IPS DF 19.7 (cell line): ENCODE measurements at regions not wholly inside any gene's neighbourhood (a gene's known extent, or its start where the extent isn't known, plus 50 kb on each side); places are given as distances from the start of the nearest gene placed in this dataset.
"Not testable (repeated sequence)": the region's sequence is repeated elsewhere in the genome, so short reads cannot be mapped to it uniquely, and the experiment has no call there.

Experiments
- DNase-seq: peaks from one replicate; pipeline ENCODE4 v3.0.0-alpha.2; 2013; ENCODE audit warnings: low read depth, low spot score

DNA sequence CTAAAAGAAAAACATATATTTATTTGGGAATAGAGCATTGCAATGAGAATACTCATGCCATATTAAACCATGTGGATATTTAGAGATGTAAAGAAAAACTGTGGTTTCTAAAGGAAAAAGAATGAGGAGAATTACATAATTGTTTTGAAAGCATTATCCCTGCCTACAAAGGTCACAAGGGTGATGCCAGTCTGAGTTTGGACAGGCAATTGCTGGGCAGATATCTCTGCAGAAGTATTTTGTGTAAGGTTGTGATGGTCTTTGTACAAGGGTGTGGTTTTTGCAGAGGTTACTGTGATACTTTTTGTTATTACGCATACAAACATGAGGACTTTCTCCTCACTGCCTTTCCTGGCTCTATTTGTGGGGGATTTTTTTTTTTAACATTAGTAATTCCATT lies 2022.9 kb upstream of the CDH6 start:
- DNase-seq = no peak

DNA sequence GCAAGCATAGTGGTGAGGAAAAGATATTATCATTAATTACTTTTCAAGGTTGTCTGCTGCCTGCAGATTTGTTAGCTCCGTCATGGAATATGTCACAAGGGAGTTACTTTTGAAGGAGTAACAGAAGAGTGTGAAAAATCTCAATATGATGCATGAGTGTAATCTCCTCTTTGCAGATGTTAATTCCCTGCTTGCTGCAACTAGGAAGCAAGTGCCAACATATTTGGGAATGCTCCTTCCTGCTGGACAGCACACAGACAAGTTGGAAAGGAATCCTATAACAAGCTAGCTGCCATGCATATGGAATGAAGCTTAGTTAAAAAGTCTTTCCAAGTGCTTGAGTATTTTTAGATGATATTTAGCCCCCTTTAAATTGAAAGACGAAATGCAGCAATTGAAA lies 2023.6 kb upstream of the CDH6 start:
- DNase-seq = no peak

DNA sequence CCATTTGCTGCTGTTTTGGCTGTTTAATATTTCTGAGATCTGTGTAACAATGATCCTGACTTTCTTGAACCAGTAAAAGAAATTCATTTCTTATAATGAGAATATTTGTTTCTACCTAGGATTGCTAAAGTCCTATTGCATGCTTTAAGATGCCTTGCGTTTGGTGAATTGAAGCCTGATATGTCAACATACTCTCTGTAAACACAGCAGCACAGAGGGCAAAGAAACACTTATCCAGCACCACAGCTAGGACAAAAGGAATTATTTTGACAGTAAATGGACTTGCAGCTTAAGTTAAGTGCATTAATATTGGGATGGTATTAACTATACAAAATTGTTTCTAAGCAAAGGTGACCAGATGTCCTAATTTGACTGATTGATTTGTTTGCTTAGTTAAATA lies 2031.2 kb upstream of the CDH6 start:
- no peak for DNase-seq

DNA sequence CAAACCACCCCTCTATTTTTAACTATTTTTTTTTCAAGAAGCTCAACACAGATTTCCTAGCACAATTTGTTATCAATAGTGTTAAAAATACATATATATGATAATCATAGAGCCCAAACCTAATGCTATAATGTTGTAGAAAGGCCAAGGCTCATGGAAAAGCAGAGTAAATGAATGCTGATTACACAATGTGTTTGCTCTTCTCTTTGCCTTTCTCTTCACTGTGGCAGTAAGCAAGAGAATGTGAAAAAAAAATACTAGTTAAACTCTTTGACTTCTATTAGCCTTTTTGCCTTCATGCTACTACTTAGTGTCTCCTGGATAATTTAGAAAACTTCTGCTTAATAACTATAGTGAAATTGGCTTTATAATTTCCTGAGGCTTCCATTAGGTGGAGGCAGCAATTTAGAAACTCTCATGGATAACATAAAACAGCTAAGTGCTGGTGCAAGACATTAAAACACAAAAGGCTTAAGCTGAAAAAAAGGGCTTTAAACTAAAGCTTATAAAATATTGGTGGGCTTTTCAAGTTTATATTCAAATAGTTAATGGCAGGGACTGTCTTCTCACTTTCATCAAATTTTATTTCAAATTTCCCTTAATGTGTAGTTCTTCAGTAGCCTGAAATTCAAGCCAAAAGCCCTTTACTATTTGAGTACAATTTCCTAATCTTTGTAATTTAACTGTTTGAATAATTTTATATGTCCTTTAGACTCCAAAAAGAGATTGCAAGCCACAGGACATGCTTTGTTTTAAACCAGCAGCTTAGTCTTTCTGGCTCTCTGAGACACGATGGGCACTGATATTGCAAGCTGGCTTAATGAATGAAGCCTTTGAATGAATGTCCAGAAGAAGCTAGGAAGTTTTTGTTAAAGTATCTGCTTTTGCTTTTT lies 2031.8 kb upstream of the CDH6 start:
- no peak for DNase-seq

DNA sequence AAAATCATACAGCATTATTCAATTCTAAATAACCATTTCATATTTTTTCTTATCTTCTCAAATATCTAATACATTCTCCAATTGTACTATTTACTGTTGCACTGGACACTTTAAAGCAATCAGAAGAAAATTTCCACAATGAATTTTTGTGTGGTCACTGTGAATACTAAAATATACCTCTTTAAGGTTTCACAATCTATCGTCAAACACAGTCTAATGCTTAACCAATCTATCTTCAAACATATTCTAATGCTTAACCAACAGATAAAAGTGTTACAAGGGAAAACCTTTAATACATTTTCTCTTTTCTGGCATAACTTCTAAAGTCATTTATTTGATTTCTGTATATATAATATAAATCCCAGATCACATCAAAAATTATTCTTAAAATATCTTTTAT lies 2035.5 kb upstream of the CDH6 start:
- no peak for DNase-seq

DNA sequence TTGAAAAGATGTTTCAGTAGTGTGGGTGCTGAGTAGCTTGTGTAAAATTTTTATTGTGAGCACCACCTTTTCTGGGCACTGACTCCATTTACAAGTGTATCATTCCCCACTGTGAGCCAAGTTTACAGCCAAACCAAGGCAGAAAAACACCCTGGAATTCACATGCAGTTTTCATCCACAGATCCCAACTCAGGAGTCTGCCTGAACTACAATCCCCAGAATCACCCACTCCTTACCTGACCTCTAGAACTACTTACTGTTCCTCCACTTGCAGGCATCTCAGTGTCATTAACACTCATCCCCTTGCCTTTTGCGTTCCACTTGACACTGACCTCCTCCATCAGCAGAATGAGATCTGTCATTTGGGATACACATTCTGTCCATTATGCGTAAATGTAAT lies 2042.6 kb upstream of the CDH6 start:
- peak; percentile 48 for DNase-seq

DNA sequence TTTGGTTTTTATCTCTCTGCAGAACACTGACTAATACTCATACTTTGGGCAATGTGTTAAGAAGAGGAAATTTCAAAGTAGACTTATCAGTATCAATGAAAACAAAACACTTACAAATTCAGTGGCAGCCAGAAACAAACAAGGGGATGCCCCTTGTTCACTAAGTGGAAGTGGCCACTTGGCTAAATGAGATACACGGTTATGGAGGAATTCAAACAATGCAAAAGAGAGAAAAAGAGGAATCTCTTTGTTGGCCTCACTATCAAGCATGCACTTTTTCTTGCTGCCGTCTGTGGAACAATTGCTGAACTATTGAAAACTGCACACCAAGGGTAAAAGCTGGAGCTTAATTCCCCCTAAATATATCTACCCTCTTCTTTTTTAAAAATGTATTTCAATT lies 2044.9 kb upstream of the CDH6 start:
- DNase-seq = no peak

DNA sequence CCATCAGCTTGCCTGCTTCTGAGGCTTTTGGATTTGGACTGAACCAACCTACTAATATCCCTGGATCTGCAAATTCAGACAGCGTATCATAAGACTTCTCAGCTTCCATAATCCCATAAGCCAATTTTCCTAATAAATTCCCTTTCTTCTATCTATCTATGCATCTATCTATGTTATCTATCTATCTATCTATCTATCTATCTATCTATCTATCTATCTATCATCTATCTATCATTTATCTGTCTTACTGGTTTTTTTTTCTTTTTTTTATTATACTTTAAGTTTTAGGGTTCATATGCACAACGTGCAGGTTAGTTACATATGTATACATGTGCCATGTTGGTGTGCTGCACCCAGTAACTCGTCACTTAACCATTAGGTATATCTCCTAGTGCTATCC lies 2045.4 kb upstream of the CDH6 start:
- no peak for DNase-seq

DNA sequence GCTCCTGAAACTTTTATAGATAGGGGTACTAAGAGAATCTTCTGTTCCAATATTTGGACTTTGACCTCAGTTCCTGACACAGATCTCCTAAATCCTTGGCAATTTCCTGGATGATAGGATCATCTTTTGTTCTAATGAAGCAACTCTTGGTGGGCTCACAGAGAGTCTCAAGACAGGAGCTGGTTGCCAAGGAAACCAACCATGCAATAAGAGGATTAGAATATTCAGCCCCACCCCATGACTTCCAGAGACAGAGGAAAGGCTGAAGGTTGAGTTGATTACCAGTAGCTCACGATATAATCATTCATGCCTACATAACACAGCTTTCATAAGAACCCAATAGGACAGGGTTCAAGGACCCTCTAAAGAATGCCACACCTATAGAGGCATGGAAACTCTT lies 2050.2 kb upstream of the CDH6 start:
- no peak for DNase-seq

DNA sequence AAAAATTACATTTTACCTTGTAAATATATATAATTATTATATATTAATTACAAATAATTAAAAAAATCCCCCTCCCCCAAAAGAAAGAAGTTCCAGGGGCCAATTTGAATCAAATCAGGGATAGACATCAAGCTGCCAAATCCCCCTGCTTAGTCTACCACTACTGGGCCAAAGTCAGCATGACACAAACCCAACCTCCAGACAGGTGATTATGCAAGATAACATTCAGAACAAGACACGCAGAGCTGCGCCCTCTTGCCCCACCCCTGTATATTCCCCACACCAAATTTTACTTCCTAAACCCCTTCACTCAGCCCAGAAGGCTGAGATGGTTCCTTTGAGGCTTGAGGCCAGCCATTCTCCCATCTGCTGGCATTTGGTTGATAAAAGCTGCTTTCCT lies 2059.1 kb upstream of the CDH6 start:
- no peak for DNase-seq

DNA sequence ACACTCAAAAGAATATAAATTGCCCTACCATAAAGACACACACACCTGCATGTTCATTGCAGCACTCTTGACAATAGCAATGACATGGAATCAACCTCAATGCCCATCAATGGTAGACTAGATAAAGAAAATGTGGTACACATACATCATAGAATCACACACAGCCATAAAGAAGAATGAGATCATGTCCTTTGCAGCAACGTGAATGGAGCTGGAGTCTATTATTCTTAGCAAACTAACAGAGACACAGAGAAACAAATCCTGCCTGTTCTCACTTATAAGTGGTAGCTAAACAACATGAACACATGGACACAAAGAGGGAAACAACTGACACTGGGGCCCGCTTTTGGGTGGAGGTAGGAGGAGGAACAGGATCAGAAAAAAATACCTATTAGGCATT lies 2062.2 kb upstream of the CDH6 start:
- no peak for DNase-seq

DNA sequence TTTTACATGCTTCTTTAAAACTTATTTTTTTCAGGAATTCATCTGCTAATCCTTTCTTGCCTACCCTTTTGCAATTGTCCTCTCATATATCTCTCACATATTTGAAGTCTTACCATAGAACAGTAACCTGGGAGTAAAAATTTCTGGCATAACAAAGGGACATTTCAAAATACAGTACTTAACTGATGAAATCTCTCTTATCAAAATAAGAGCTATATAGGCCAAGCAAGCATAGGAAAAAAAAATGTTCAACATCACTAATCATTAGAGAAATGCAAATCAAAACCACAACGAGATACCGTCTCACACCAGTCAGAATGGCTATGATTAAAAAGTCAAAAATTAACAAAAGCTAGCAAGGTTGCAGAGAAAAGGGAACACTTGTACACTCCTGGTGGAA lies 2062.7 kb upstream of the CDH6 start:
- DNase-seq = no peak

DNA sequence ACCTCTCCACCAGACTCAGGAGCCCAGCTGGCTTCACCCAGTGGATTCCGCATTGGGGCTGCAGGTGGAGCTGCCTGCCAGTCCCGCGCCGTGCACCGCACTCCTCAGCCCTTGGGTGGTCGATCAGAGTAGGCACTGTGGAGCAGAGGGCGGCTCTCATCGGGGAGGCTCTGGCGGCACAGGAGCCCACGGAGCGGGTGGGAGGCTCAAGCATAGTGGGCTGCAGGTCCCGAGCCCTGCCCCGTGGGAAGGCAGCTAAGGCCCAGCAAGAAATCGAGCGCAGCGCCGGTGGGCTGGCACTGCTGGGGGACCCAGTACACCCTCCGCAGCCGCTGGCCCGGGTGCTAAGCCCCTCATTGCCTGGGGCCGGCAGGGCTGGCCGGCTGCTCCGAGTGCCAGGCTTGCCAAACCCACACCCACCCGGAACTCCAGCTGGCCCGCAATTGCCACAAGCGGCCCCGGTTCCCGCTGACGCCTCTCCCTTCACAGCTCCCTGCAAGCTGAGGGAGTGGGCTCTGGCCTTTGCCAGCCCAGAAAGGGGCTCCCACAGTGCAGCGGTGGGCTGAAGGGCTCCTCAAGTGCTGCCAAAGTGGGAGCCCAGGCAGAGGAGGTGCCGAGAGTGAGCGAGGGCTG lies 2065.8 kb upstream of the CDH6 start:
- DNase-seq = not testable (repeated sequence)

DNA sequence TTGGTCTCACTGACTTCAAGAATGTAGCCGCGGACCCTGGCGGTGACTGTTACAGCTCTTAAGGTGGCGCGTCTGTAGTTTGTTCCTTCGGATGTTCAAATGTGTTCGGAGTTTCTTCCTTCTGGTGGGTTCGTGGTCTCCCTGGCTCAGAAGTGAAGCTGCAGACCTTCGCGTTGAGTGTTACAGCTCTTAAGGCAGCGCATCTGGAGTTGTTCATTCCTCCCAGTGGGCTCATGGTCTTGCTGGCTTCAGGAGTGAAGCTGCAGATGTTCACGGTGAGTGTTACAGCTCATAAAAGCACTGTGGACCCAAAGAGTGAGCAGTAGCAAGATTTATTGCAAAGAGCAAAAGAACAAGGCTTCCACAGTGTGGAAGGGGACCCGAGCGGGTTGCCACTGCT lies 2067.0 kb upstream of the CDH6 start:
- not testable (repeated sequence) for DNase-seq

DNA sequence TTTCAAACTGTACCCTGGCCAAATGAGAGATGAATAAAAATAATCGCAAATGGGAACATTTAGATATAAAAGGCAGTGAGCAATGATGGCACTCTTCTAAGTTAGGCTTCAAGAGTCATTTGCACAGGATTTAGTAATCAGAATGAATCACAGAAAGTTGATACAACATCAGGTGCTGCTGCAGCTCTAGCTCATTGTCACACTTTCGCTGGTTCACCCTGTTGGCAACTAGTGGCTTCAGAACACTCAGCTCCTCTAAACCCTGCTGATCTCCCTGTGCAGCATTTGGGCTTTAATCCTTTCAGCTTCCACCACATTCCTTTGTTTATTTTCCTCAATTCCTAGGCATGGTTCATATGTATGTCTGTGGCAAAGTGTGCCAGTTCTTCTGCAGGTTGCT lies 2071.2 kb upstream of the CDH6 start:
- no peak for DNase-seq

DNA sequence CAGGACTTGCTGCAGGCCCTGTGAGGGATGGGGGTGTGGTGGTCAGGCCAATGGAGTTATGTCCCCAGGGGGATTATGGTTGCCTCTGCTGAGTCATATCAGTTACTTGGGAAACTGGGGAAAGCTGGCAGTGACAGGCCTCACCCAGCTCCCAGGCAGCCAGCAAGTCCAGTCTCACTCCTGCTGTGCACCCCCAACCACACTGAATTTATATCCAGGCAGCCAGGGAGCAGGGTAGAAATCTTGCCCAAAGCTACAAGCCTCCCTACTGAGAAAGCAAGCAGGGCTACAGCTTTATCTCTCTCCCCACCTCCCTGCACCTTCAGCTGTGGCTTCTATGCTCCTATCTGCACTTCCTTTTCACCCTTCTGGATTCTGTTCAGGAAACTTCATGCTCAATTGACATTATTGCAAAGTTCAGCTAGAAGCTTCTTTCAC lies 2076.0 kb upstream of the CDH9 start:
- no peak for DNase-seq

DNA sequence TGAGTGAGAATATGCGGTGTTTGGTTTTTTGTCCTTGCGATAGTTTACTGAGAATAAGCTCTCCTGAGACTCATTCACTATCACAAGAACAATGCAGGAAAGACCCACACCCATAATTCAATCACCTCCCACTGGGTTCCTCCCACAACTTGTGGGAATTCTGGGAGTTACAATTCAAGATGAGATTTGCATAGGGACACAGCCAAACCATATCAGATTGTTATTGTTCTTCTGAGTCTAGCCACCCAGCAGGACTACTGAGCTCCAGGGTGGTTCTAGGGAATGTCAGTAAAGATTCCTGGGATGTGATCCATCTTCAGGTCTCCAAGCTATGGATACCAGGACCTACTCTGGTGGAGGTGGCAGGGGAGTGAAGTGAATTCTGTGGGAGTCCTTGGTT lies 2075.1 kb upstream of the CDH9 start:
- no peak for DNase-seq

DNA sequence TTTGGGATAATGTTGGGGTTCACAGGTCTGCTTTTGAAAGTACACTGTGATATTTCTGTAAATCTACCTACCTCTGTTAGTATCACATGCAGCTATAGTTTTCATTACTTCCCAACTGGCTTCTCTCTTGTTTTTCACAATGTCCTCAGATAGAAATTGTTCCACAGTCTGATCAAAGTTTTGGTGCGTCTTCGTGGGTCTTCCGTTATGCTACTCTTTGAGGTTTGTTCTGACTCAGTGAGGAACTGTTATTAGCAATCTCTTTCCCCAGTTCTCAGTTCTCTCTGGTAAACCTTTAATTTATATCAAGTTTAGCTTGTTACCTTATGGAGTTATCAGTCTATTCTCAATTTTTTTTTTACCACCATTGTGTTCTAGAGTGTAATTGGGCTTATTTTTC lies 2061.2 kb upstream of the CDH9 start:
- DNase-seq = no peak

DNA sequence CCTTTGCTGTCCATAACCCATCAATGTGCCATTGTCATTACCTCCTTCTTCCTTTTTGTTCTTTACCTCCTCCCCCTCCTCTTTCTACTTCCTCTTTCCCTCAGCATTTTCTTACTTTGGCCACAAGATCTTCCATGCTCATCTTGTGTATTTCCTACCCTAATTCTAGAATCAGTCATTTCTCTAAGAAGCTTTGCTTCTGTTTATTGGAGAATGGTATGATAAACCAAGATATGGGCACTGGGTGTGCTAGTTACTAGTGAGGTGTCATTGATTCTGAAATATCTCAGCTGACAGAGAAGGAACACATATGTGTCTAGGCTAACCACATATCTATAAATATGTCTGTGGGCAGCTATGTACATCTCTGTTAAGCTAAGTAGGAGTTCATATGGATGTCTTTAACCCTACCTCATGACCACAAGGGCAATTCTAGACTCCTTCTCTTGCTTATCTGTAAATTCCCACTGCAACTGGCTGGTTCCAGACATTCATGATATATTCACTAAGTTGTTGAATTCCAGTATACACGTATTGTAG lies 2051.3 kb upstream of the CDH9 start:
- DNase-seq = no peak

DNA sequence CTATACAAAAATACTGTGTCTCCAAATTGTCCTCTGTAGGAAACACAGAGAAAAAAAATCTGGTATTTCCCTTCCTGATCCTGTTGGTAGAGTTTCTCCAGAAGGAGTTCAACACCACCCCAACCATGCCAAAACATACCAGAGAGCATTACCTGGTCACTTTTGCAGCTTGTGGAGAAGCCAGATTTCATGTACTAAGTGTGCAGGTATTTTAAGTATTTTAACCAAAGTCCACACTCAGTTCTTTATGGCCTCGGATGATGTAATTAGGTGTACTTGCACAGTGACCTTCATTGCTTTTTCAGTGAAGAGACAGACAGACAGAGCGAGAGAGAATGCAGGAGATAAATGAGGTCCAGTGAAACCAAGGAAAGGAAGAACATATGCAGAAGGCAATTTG lies 2046.8 kb upstream of the CDH9 start:
- DNase-seq = no peak

DNA sequence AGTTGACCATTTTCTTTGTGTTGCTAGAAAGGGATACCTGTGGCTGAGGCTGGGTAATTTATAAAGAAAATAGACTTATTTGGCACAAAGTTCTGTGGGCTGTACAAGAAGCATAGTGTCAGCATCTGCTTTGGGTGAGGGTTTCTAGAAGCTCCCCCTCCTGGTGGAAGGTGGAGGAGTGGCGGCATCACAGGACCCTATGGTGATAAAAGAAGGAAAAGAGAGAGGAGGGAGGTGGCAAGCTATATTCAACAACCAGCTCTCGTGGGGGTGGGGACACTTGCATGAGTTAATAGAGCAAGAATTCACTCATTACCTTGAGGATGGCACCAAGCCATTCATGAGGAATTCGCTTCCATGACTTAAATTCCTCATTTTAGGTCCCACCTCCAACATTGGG lies 2041.4 kb upstream of the CDH9 start:
- peak; percentile 20 for DNase-seq

DNA sequence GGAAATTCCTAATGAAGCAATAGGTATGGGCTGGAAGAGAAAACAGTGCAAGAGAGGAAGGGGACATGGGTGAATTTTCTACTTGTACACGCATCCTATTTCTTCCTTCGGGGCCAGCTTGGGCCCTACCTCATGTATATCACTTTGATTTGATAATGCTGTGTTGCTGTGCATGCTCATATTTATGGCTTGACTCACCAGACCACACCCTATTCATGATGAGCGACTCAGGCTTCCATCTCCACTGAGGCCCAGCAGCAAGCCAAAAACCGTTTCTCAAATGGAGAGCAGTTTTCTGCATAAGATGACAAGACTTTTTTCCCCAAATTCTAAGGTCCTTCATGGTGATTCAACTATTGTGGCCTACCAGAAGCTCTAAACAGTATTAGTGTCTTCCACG lies 2039.1 kb upstream of the CDH9 start:
- no peak for DNase-seq

DNA sequence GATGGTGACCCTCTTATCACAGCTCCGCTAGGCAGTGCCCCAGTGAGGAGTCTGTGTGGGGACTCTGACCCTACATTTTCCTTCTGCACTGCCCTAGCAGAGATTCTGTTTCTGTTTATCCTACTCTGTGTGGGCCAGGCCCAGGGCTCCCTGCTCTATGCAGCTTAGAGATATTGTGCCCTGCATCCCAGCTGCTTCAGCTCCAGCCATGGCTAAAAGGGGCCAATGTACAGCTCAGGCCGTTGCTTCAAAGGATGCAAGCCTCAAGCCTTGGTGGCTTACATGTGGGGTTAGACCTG lies 2030.7 kb upstream of the CDH9 start:
- DNase-seq = no peak
